Thoracic aorta (tissue), 2 donors: ENCODE measurements at regions not wholly inside any gene's neighbourhood (a gene's known extent, or its start where the extent isn't known, plus 50 kb on each side); places are given as distances from the start of the nearest gene placed in this dataset.

Experiments
- ATAC-seq: fragments of 150-250 bp; one replicate; pipeline ENCODE4 v1.8.0; 2017; ENCODE audit warnings: low read depth; ENCODE audit not compliant: insufficient number of reproducible peaks, low FRiP score
- DNase-seq: peaks from one replicate; pipeline ENCODE4 v3.0.0-alpha.2; 2020; ENCODE audit warnings: low spot score
- H3K27ac ChIP-seq, 2 donors: fragments of 200-600 bp; sonication (generic); 1 replicate in 1 of 2; 2 replicates in 1 of 2; pipeline ENCODE4 v1.5.1; 2016; ENCODE audit warnings: mild to moderate bottlenecking in 2 of 2, moderate library complexity in 2 of 2
- H3K27me3 ChIP-seq: fragments of 200-600 bp; sonication (generic); replicated peaks from 2 replicates; pipeline ENCODE4 v1.6.0; 2016; ENCODE audit warnings: mild to moderate bottlenecking; ENCODE audit not compliant: insufficient read depth
- H3K36me3 ChIP-seq: fragments of 200-600 bp; sonication (generic); one replicate; pipeline ENCODE4 v1.5.1; 2016
- H3K4me1 ChIP-seq, 2 donors: fragments of 200-600 bp; sonication (generic); 1 replicate in 1 of 2; 2 replicates in 1 of 2; pipeline versions ENCODE4 v1.5.1 to v1.6.0; 2016; ENCODE audit warnings: low read depth in 2 of 2, mild to moderate bottlenecking in 1 of 2; ENCODE audit not compliant: control insufficient read depth in 1 of 2
- H3K4me3 ChIP-seq: fragments of 200-600 bp; sonication (generic); 2 replicates; pipeline ENCODE4 v1.5.1; 2016; ENCODE audit warnings: mild to moderate bottlenecking
- H3K9me3 ChIP-seq: fragments of 200-600 bp; sonication (generic); 2 replicates; pipeline ENCODE4 v1.5.1; 2016
- CTCF ChIP-seq: fragments of 200-600 bp; sonication (generic); IDR thresholded peaks from one replicate; pipeline ENCODE4 v1.5.1; 2019; ENCODE audit warnings: antibody characterized with exemption

GRCh38 chr6:140897804-140898573 lies 1234.7 kb upstream of the GJE1 start:
- Histone ChIP-seq H3K4me1 (no peaks in the 10 kb centered on the region), H3K4me3 (peak overlapping the region; percentile 43), H3K27ac (no peak overlapping the region), H3K27me3 (no peaks in the 10 kb centered on the region), H3K9me3 (no peaks in the 10 kb centered on the region), H3K36me3 (no peaks in the 10 kb centered on the region)
- no peak for TF ChIP-seq CTCF
- no peak for ATAC-seq
- DNase-seq, result no peak

GRCh38 chr6:140897349-140897748 lies 1235.4 kb upstream of the GJE1 start:
- ATAC-seq (no peak), DNase-seq (no peak)
- Histone ChIP-seq H3K36me3 (no peaks in the 10 kb centered on the region), H3K27ac (no peak overlapping the region), H3K27me3 (no peaks in the 10 kb centered on the region), H3K9me3 (no peaks in the 10 kb centered on the region), H3K4me3 (peak overlapping the region; percentile 43), H3K4me1 (no peaks in the 10 kb centered on the region)
- no peak for TF ChIP-seq CTCF

- no peak for TF ChIP-seq CTCF
- Histone ChIP-seq H3K4me1 (no peaks in the 10 kb centered on the region), H3K27me3 (no peaks in the 10 kb centered on the region), H3K36me3 (no peaks in the 10 kb centered on the region), H3K4me3 (no peak overlapping the region), H3K27ac (no peak overlapping the region), H3K9me3 (no peaks in the 10 kb centered on the region)
- ATAC-seq, result no peak
- no peak for DNase-seq
These were observed 1239.3 kb upstream of the GJE1 start for GRCh38 chr6:140893432-140893831.

- DNase-seq (no peak), ATAC-seq (no peak)
- H3K27me3 ChIP-seq, result no peaks in the 10 kb centered on the region
- H3K4me3 ChIP-seq, result no peak overlapping the region
- no peaks in the 10 kb centered on the region for H3K36me3 ChIP-seq
- no peaks in the 10 kb centered on the region for H3K9me3 ChIP-seq
- H3K27ac ChIP-seq, result no peak overlapping the region
- peaks cover 0 to 7% of the 10 kb centered on the region in 2 donors for H3K4me1 ChIP-seq
- TF ChIP-seq CTCF, result no peak
These were observed 1252.8 kb upstream of the GJE1 start for GRCh38 chr6:140879946-140880345.

GRCh38 chr6:140874066-140874465 lies 1258.7 kb upstream of the GJE1 start:
- H3K9me3 ChIP-seq, result no peaks in the 10 kb centered on the region
- TF ChIP-seq CTCF, result no peak
- H3K27me3 ChIP-seq, result no peaks in the 10 kb centered on the region
- no peak for DNase-seq
- ATAC-seq, result no peak
- H3K4me1 ChIP-seq, result no peaks in the 10 kb centered on the region
- H3K4me3 ChIP-seq, result no peak overlapping the region
- H3K36me3 ChIP-seq, result no peaks in the 10 kb centered on the region
- H3K27ac ChIP-seq, result no peak overlapping the region
